ENCODE measurements at regions not wholly inside any gene's neighbourhood (a gene's known extent, or its start where the extent isn't known, plus 50 kb on each side); places are given as distances from the start of the nearest gene placed in this dataset.

DNA sequence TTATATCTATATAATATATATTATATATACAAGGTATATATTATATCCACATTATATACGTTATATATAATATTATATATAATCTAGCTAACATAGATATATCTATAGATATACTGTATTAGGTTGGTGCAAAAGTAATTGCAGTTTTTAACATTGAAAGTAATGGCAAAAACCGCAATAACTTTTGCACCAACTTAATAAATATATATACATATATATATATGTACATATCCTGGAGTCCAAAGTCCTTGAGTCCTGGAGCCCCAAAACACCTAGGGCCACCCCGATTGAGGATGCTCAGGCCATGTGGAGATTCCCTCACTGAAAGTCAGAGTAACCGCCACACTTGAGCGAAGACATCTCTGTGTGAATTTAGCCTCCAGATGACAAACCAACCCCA lies 408.2 kb upstream of the AUTS2 start:
- Histone ChIP-seq H3F3A (ENCODE audit: low read depth) (no peaks in the 10 kb centered on the region), H3K4me2 (ENCODE audit: low read depth, low read length, poor library complexity, severe bottlenecking) (no peak overlapping the region), H3K4me3 (ENCODE audit: low read length, poor library complexity, severe bottlenecking) (no peak overlapping the region), H3K79me2 (ENCODE audit: insufficient read depth, low read length) (no peaks in the 10 kb centered on the region), H3K4me1 (ENCODE audit: insufficient read depth, low read length, poor library complexity, severe bottlenecking) (no peaks in the 10 kb centered on the region), H3K36me3 (ENCODE audit: insufficient read depth, low read length) (no peaks in the 10 kb centered on the region), H3K9me2 (replicated peaks; ENCODE audit: low read depth, low read length) (no peaks in the 10 kb centered on the region; the same call in 1 of the 2 replicates), H3K9me3 (ENCODE audit: insufficient read depth, low read depth, low read length) (peaks cover 4% of the 10 kb centered on the region; the same call in 1 of the 2 replicates), H4K20me1 (ENCODE audit: insufficient read depth, low read length, poor library complexity, severe bottlenecking) (no peaks in the 10 kb centered on the region), H3K27me3 (ENCODE audit: insufficient read depth, low read length, poor library complexity, severe bottlenecking) (no peaks in the 10 kb centered on the region), H2AFZ (ENCODE audit: low read length) (no peak overlapping the region), H3K9ac (ENCODE audit: low read depth, low read length, poor library complexity, severe bottlenecking) (no peak overlapping the region)
- TF ChIP-seq, protein P1, sequence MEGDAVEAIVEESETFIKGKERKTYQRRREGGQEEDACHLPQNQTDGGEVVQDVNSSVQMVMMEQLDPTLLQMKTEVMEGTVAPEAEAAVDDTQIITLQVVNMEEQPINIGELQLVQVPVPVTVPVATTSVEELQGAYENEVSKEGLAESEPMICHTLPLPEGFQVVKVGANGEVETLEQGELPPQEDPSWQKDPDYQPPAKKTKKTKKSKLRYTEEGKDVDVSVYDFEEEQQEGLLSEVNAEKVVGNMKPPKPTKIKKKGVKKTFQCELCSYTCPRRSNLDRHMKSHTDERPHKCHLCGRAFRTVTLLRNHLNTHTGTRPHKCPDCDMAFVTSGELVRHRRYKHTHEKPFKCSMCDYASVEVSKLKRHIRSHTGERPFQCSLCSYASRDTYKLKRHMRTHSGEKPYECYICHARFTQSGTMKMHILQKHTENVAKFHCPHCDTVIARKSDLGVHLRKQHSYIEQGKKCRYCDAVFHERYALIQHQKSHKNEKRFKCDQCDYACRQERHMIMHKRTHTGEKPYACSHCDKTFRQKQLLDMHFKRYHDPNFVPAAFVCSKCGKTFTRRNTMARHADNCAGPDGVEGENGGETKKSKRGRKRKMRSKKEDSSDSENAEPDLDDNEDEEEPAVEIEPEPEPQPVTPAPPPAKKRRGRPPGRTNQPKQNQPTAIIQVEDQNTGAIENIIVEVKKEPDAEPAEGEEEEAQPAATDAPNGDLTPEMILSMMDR (conservative IDR thresholded peaks at IDR 0.05; ENCODE audit: low read length), result no peak
- TF ChIP-seq EZH2phosphoT487 (IDR thresholded peaks at IDR 0.05; ENCODE audit: borderline replicate concordance), result no peak

DNA sequence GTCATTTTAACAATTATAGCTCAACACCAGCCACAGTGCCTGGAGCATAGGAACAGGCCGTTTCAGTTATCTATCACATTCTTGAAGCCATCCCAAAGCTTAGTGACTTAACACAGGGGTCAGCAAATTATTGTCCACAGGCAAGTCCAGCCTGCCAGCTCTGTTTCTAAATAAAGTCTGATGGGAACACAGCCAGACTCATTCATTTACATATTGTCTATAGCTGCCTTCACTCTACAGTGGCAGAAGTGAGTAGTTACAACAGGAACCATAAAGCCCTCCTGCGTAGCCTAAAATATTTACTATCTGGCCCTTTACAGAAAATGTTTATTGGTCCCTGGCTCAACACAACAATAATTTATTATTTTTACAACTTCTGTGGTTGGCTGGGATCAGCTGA lies 407.5 kb upstream of the AUTS2 start:
- no peaks in the 10 kb centered on the region for H3K4me1 ChIP-seq (ENCODE audit: insufficient read depth, low read length, poor library complexity, severe bottlenecking)
- TF ChIP-seq, protein P1 (conservative IDR thresholded peaks at IDR 0.05; ENCODE audit: low read length), result no peak
- no peak for TF ChIP-seq EZH2phosphoT487 (IDR thresholded peaks at IDR 0.05; ENCODE audit: borderline replicate concordance)
- H2AFZ ChIP-seq (ENCODE audit: low read length), result no peak overlapping the region
- H3K4me3 ChIP-seq (ENCODE audit: low read length, poor library complexity, severe bottlenecking), result no peak overlapping the region
- no peaks in the 10 kb centered on the region for H4K20me1 ChIP-seq (ENCODE audit: insufficient read depth, low read length, poor library complexity, severe bottlenecking)
- H3K9me3 ChIP-seq (ENCODE audit: insufficient read depth, low read depth, low read length), result peaks cover 4% of the 10 kb centered on the region; the same call in 1 of the 2 replicates
- no peaks in the 10 kb centered on the region for H3K27me3 ChIP-seq (ENCODE audit: insufficient read depth, low read length, poor library complexity, severe bottlenecking)
- no peak overlapping the region for H3K4me2 ChIP-seq (ENCODE audit: low read depth, low read length, poor library complexity, severe bottlenecking)
- H3K79me2 ChIP-seq (ENCODE audit: insufficient read depth, low read length), result no peaks in the 10 kb centered on the region
- H3K9ac ChIP-seq (ENCODE audit: low read depth, low read length, poor library complexity, severe bottlenecking), result no peak overlapping the region
- no peaks in the 10 kb centered on the region for H3K36me3 ChIP-seq (ENCODE audit: insufficient read depth, low read length)
- H3K9me2 ChIP-seq (replicated peaks; ENCODE audit: low read depth, low read length), result no peaks in the 10 kb centered on the region; the same call in 1 of the 2 replicates
- H3F3A ChIP-seq (ENCODE audit: low read depth), result no peaks in the 10 kb centered on the region

DNA sequence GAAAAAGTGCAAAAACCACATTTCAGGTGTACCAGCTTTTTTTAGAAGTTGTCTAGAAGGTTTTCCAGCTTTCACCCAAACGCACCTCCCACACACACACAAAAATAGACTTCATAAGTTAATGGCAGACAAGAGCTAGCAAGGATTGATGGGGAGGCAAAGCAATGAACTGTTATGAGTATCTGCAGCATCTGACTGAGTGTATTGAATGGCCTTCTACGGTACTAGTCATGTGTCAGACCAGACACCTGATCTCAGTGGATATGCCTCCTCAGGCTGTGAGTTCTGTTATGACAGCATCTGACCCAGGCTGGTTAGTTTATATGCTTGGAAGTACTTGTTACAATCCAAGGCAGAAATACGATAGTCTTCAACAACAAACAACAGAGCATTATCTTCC lies 406.1 kb upstream of the AUTS2 start:
- Histone ChIP-seq H3K4me2 (ENCODE audit: low read depth, low read length, poor library complexity, severe bottlenecking) (no peak overlapping the region), H3K9me3 (ENCODE audit: insufficient read depth, low read depth, low read length) (peaks cover 4% of the 10 kb centered on the region; the same call in 1 of the 2 replicates)
- no peak for TF ChIP-seq EZH2phosphoT487 (IDR thresholded peaks at IDR 0.05; ENCODE audit: borderline replicate concordance)
- TF ChIP-seq, protein P1 (conservative IDR thresholded peaks at IDR 0.05; ENCODE audit: low read length), result no peak

More for the DNA sequence above, 406.1 kb upstream of the AUTS2 start:
- no peaks in the 10 kb centered on the region for H4K20me1 ChIP-seq (ENCODE audit: insufficient read depth, low read length, poor library complexity, severe bottlenecking)
- H3K4me3 ChIP-seq (ENCODE audit: low read length, poor library complexity, severe bottlenecking), result no peak overlapping the region
- no peaks in the 10 kb centered on the region for H3F3A ChIP-seq (ENCODE audit: low read depth)
- no peaks in the 10 kb centered on the region; the same call in 1 of the 2 replicates for H3K9me2 ChIP-seq (replicated peaks; ENCODE audit: low read depth, low read length)
- no peaks in the 10 kb centered on the region for H3K4me1 ChIP-seq (ENCODE audit: insufficient read depth, low read length, poor library complexity, severe bottlenecking)
- no peak overlapping the region for H2AFZ ChIP-seq (ENCODE audit: low read length)
- no peak overlapping the region for H3K9ac ChIP-seq (ENCODE audit: low read depth, low read length, poor library complexity, severe bottlenecking)
- H3K79me2 ChIP-seq (ENCODE audit: insufficient read depth, low read length), result no peaks in the 10 kb centered on the region
- H3K36me3 ChIP-seq (ENCODE audit: insufficient read depth, low read length), result no peaks in the 10 kb centered on the region
- H3K27me3 ChIP-seq (ENCODE audit: insufficient read depth, low read length, poor library complexity, severe bottlenecking), result no peaks in the 10 kb centered on the region
